ENCODE measurements at regions not wholly inside any gene's neighbourhood (a gene's known extent, or its start where the extent isn't known, plus 50 kb on each side); places are given as distances from the start of the nearest gene placed in this dataset.

DNA sequence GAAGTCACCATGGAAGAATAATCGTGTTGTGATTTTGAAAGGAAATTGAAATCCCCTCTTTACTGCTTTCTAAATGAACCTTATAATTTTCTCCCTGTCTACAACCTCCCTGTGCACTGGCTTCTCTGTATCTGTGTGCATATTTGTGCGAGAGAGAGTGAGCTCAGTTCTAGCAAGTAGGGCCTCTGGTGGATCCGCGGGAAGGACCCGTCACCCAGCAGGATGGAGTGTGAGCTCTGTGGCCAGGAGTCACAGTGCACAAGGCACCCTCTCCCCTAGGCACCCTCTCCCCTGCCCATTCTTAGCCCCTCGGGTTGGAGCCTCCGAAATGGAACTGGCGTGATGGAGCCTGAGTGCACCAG is 109.0 kb downstream of the TRIM29 start:
- Histone ChIP-seq H3K4me3 (ENCODE audit: insufficient read depth, low read depth, low read length) (no peak overlapping the region), H3K27ac (ENCODE audit: insufficient read depth, low read length) (no peak overlapping the region), H3K79me1 (ENCODE audit: low read depth in 1 of 2, low read length in 2 of 2) (no peaks in the 10 kb centered on the region), H3K9ac (ENCODE audit: low read depth, low read length) (no peak overlapping the region), H4K91ac (ENCODE audit: insufficient read depth, low read depth, low read length) (no peak overlapping the region), H4K8ac (ENCODE audit: low read depth in 2 of 2, low read length in 2 of 2) (no peak overlapping the region), H3K4me2 (ENCODE audit: low read depth, low read length) (no peak overlapping the region), H2BK20ac (ENCODE audit: low read depth, low read length) (no peak overlapping the region), H3K18ac (ENCODE audit: low read depth, low read length) (no peak overlapping the region), H3K27me3 (ENCODE audit: control insufficient read depth, insufficient read depth, low read length) (peaks cover 5% of the 10 kb centered on the region), H3K4ac (ENCODE audit: low read depth, low read length) (no peak overlapping the region), H2BK5ac (ENCODE audit: low read depth, low read length, poor library complexity, severe bottlenecking) (no peak overlapping the region), H3K4me1 (ENCODE audit: control insufficient read depth, insufficient read depth, low read length) (no peaks in the 10 kb centered on the region), H4K5ac (ENCODE audit: low read depth, low read length) (no peak overlapping the region), H2AFZ (replicated peaks; ENCODE audit: low read length, poor library complexity) (no peak overlapping the region), H2BK120ac (ENCODE audit: low read depth, low read length) (no peak overlapping the region), H3K56ac (ENCODE audit: extremely low read depth, insufficient read depth, low read length) (no peak overlapping the region), H3K9me3 (ENCODE audit: control insufficient read depth, insufficient read depth, low read length) (no peaks in the 10 kb centered on the region), H3K23ac (ENCODE audit: low read depth, low read length) (no peak overlapping the region), H3K14ac (replicated peaks; ENCODE audit: low read depth, low read length) (no peak overlapping the region), H2AK5ac (ENCODE audit: low read depth, low read length) (no peak overlapping the region), H3K9me1 (ENCODE audit: insufficient read depth, low read length) (no peaks in the 10 kb centered on the region), H2AK9ac (replicated peaks; ENCODE audit: low read depth, low read length, poor library complexity) (no peak overlapping the region), H2BK15ac (ENCODE audit: low read depth, low read length) (no peak overlapping the region), H3K36me3 (ENCODE audit: control insufficient read depth, insufficient read depth, low read length) (no peaks in the 10 kb centered on the region), H4K20me1 (ENCODE audit: insufficient read depth, low read length) (no peaks in the 10 kb centered on the region)
- TF ChIP-seq, protein P1, sequence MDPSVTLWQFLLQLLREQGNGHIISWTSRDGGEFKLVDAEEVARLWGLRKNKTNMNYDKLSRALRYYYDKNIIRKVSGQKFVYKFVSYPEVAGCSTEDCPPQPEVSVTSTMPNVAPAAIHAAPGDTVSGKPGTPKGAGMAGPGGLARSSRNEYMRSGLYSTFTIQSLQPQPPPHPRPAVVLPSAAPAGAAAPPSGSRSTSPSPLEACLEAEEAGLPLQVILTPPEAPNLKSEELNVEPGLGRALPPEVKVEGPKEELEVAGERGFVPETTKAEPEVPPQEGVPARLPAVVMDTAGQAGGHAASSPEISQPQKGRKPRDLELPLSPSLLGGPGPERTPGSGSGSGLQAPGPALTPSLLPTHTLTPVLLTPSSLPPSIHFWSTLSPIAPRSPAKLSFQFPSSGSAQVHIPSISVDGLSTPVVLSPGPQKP (IDR thresholded peaks at IDR 0.05; ENCODE audit: borderline replicate concordance, low read depth, low read length): no peak
- TF ChIP-seq BHLHE40 (IDR thresholded peaks at IDR 0.05; ENCODE audit: low read depth, low read length) (no peak), CEBPB (IDR thresholded peaks at IDR 0.05; ENCODE audit: low read depth, low read length) (no peak), MAZ (IDR thresholded peaks at IDR 0.05; ENCODE audit: borderline replicate concordance, low read depth, low read length) (no peak), CHD1 (IDR thresholded peaks at IDR 0.05; ENCODE audit: low read depth, low read length) (no peak), FOS (IDR thresholded peaks at IDR 0.05; ENCODE audit: low read depth, low read length) (no peak), MXI1 (IDR thresholded peaks at IDR 0.05; ENCODE audit: borderline replicate concordance, low read depth, low read length) (no peak), POLR2A (IDR thresholded peaks at IDR 0.05; ENCODE audit: low read depth, low read length) (no peak), MAFK (IDR thresholded peaks at IDR 0.05; ENCODE audit: low read depth, low read length) (no peak), NFE2L2 (IDR thresholded peaks at IDR 0.05; ENCODE audit: low read depth, low read length) (no peak), RFX5 (IDR thresholded peaks at IDR 0.05; ENCODE audit: low read depth, low read length) (no peak)
- TF ChIP-seq, protein P2, sequence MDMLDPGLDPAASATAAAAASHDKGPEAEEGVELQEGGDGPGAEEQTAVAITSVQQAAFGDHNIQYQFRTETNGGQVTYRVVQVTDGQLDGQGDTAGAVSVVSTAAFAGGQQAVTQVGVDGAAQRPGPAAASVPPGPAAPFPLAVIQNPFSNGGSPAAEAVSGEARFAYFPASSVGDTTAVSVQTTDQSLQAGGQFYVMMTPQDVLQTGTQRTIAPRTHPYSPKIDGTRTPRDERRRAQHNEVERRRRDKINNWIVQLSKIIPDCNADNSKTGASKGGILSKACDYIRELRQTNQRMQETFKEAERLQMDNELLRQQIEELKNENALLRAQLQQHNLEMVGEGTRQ (IDR thresholded peaks at IDR 0.05; ENCODE audit: low read depth, low read length): no peak
- no peak for ATAC-seq (ENCODE audit: low read depth)
- intact Hi-C loops (cut with micrococcal nuclease) (no loop called here), in situ Hi-C loops (cut with MboI; ENCODE audit: low sequenced_read_pairs) (no loop called here), dilution Hi-C loops (cut with HindIII; ENCODE audit: low sequenced_read_pairs, unreplicated experiment) (no loop called here)
- POLR2A ChIA-PET (ENCODE audit: unreplicated experiment): no interaction called here
- WGBS, 2 experiments (ENCODE audit: extremely low coverage in 2 of 2, insufficient read length in 1 of 2): no CpG with 5 or more reads among the region's 8 CpGs
- no peak for DNase-seq
- CTCF ChIA-PET: no interaction called here
- no TSS peak for BruUV-seq (replicated peaks)

Data from IMR-90 (cell line).